ENCODE measurements at regions not wholly inside any gene's neighbourhood (a gene's known extent, or its start where the extent isn't known, plus 50 kb on each side); places are given as distances from the start of the nearest gene placed in this dataset.

- Histone ChIP-seq H4K20me1 (ENCODE audit: insufficient read depth, low read length) (no peaks in the 10 kb centered on the region), H3K9me3 (ENCODE audit: low read length) (0 out of 2 replicates have a peak, but pooled peaks cover 9% of the 10 kb centered on the region), H3K4me3 (ENCODE audit: low read depth, low read length, poor library complexity, severe bottlenecking) (no peak overlapping the region), H3K4me1 (ENCODE audit: insufficient read depth, low read length, poor library complexity, severe bottlenecking) (no peaks in the 10 kb centered on the region), H3K36me3 (ENCODE audit: insufficient read depth, low read length) (no peaks in the 10 kb centered on the region), H3K4me2 (ENCODE audit: low read length) (no peak overlapping the region), H3K27ac (ENCODE audit: low read depth, low read length, poor library complexity, severe bottlenecking) (no peak overlapping the region), H2AFZ (ENCODE audit: low read length) (no peak overlapping the region), H3K9me2 (ENCODE audit: insufficient read depth, low read length) (no peaks in the 10 kb centered on the region), H3K79me2 (ENCODE audit: insufficient read depth, low read depth, low read length) (no peaks in the 10 kb centered on the region)
- no peak for DNase-seq (ENCODE audit: low spot score)
- no TSS peak for BruUV-seq (replicated peaks)
- ChIA-PET CTCF (ENCODE audit: unreplicated experiment) (no interaction called here), POLR2A (interaction anchor here (0.6 kb wide), 1 partner anchor 299 kb away, joined by 3 read pairs; no protein-coding TSS in a partner anchor)
- intact Hi-C loops (cut with micrococcal nuclease; ENCODE audit: unreplicated experiment), result no loop called here
- no peak for TF ChIP-seq CTCF (conservative IDR thresholded peaks at IDR 0.05; ENCODE audit: low read length)
- no peak for TF ChIP-seq EZH2phosphoT487 (IDR thresholded peaks at IDR 0.05; ENCODE audit: borderline replicate concordance, low read depth, low read length)
These were observed 165.1 kb downstream of the GLRX3 start for GRCh38 chr10:130301021-130301892.

- Histone ChIP-seq H3K27ac (ENCODE audit: low read depth, low read length, poor library complexity, severe bottlenecking) (no peak overlapping the region), H3K4me3 (ENCODE audit: low read depth, low read length, poor library complexity, severe bottlenecking) (no peak overlapping the region), H3K9me3 (ENCODE audit: low read length) (no peaks in the 10 kb centered on the region), H3K4me2 (ENCODE audit: low read length) (no peak overlapping the region), H3K36me3 (ENCODE audit: insufficient read depth, low read length) (no peaks in the 10 kb centered on the region), H4K20me1 (ENCODE audit: insufficient read depth, low read length) (no peaks in the 10 kb centered on the region), H3K4me1 (ENCODE audit: insufficient read depth, low read length, poor library complexity, severe bottlenecking) (no peaks in the 10 kb centered on the region), H3K9me2 (ENCODE audit: insufficient read depth, low read length) (no peaks in the 10 kb centered on the region), H2AFZ (ENCODE audit: low read length) (no peak overlapping the region), H3K79me2 (ENCODE audit: insufficient read depth, low read depth, low read length) (no peaks in the 10 kb centered on the region)
- intact Hi-C loops (cut with micrococcal nuclease; ENCODE audit: unreplicated experiment), result no loop called here
- TF ChIP-seq CTCF (conservative IDR thresholded peaks at IDR 0.05; ENCODE audit: low read length) (no peak), EZH2phosphoT487 (IDR thresholded peaks at IDR 0.05; ENCODE audit: borderline replicate concordance, low read depth, low read length) (no peak)
- POLR2A ChIA-PET, result no interaction called here
- BruUV-seq (replicated peaks), result no TSS peak
- no peak for DNase-seq (ENCODE audit: low spot score)
- CTCF ChIA-PET (ENCODE audit: unreplicated experiment), result no interaction called here
These were observed 190.8 kb downstream of the GLRX3 start for GRCh38 chr10:130326954-130327353.

- no peaks in the 10 kb centered on the region for H3K79me2 ChIP-seq (ENCODE audit: insufficient read depth, low read depth, low read length)
- H3K4me2 ChIP-seq (ENCODE audit: low read length), result no peak overlapping the region
- H3K4me3 ChIP-seq (ENCODE audit: low read depth, low read length, poor library complexity, severe bottlenecking), result no peak overlapping the region
- H3K9me2 ChIP-seq (ENCODE audit: insufficient read depth, low read length), result no peaks in the 10 kb centered on the region
- intact Hi-C loops (cut with micrococcal nuclease; ENCODE audit: unreplicated experiment), result no loop called here
- BruUV-seq (replicated peaks), result no TSS peak
- TF ChIP-seq CTCF (conservative IDR thresholded peaks at IDR 0.05; ENCODE audit: low read length), result no peak
- TF ChIP-seq EZH2phosphoT487 (IDR thresholded peaks at IDR 0.05; ENCODE audit: borderline replicate concordance, low read depth, low read length), result no peak
- H2AFZ ChIP-seq (ENCODE audit: low read length), result no peak overlapping the region
- no peaks in the 10 kb centered on the region for H3K36me3 ChIP-seq (ENCODE audit: insufficient read depth, low read length)
- no peak overlapping the region for H3K27ac ChIP-seq (ENCODE audit: low read depth, low read length, poor library complexity, severe bottlenecking)
- DNase-seq (ENCODE audit: low spot score), result no peak
- ChIA-PET POLR2A (no interaction called here), CTCF (ENCODE audit: unreplicated experiment) (no interaction called here)
- H4K20me1 ChIP-seq (ENCODE audit: insufficient read depth, low read length), result no peaks in the 10 kb centered on the region
- H3K9me3 ChIP-seq (ENCODE audit: low read length), result no peaks in the 10 kb centered on the region
- H3K4me1 ChIP-seq (ENCODE audit: insufficient read depth, low read length, poor library complexity, severe bottlenecking), result no peaks in the 10 kb centered on the region
These were observed 193.6 kb downstream of the GLRX3 start for GRCh38 chr10:130329792-130330191.
